Liver (tissue), 8 donors: ENCODE measurements at regions not wholly inside any gene's neighbourhood (a gene's known extent, or its start where the extent isn't known, plus 50 kb on each side); places are given as distances from the start of the nearest gene placed in this dataset.

Experiments
- DNase-seq: peaks from one replicate; pipeline ENCODE4 v3.0.0-alpha.2; 2017; ENCODE audit warnings: low spot score
- H3K27ac ChIP-seq, 2 donors: one replicate each; pipeline ENCODE4 v1.7.0; 2013; ENCODE audit warnings: inconsistent platforms in 2 of 2, low read length in 2 of 2, control low read depth in 1 of 2, low read depth in 1 of 2, mild to moderate bottlenecking in 1 of 2
- H3K27me3 ChIP-seq, 4 donors: one replicate each; pipeline versions ENCODE4 v1.6.1 to v1.7.0; 2013; ENCODE audit warnings: low read length in 3 of 4, inconsistent platforms in 1 of 4, mild to moderate bottlenecking in 1 of 4, moderate library complexity in 1 of 4; ENCODE audit not compliant: control insufficient read depth in 4 of 4, insufficient read depth in 4 of 4
- H3K36me3 ChIP-seq, 4 donors: one replicate each; pipeline versions ENCODE4 v1.6.1 to v1.7.0; 2013; ENCODE audit warnings: low read length in 3 of 4, mild to moderate bottlenecking in 3 of 4, low read depth in 1 of 4, moderate library complexity in 1 of 4; ENCODE audit not compliant: control insufficient read depth in 4 of 4, insufficient read depth in 3 of 4
- H3K4me1 ChIP-seq, 4 donors: one replicate each; pipeline versions ENCODE4 v1.6.1 to v1.7.0; 2013; ENCODE audit warnings: low read length in 3 of 4, mild to moderate bottlenecking in 3 of 4, moderate library complexity in 1 of 4; ENCODE audit not compliant: control insufficient read depth in 4 of 4, insufficient read depth in 4 of 4
- H3K4me3 ChIP-seq, 3 donors: one replicate each; pipeline versions ENCODE4 v1.6.1 to v1.7.0; 2013; ENCODE audit warnings: low read length in 3 of 3, control low read depth in 1 of 3, low read depth in 1 of 3, mild to moderate bottlenecking in 1 of 3
- H3K9ac ChIP-seq, 2 donors: one replicate each; pipeline ENCODE4 v1.7.0; 2013; ENCODE audit warnings: low read length in 2 of 2, mild to moderate bottlenecking in 2 of 2, moderate library complexity in 2 of 2, control low read depth in 1 of 2, low read depth in 1 of 2
- H3K9me3 ChIP-seq, 4 donors: one replicate each; pipeline versions ENCODE4 v1.6.1 to v1.7.0; 2013; ENCODE audit warnings: low read length in 3 of 4; ENCODE audit not compliant: control insufficient read depth in 4 of 4
- EGR1 ChIP-seq, 2 donors: IDR thresholded peaks; 2 replicates each; pipeline ENCODE4 v1.6.1; 2016 to 2018; ENCODE audit warnings: antibody characterized with exemption in 2 of 2, low read depth in 2 of 2
- FOXA1 ChIP-seq: IDR thresholded peaks from 2 replicates; pipeline ENCODE4 v1.6.1; 2016; ENCODE audit warnings: antibody characterized with exemption
- FOXA2 ChIP-seq: IDR thresholded peaks from 2 replicates; pipeline ENCODE4 v1.6.1; 2016; ENCODE audit warnings: antibody characterized with exemption
- GABPA ChIP-seq, 2 donors: IDR thresholded peaks in 1 of 2; conservative IDR thresholded peaks in 1 of 2; 2 replicates each; pipeline ENCODE4 v1.6.1; 2016; ENCODE audit warnings: antibody characterized with exemption in 2 of 2, mild to moderate bottlenecking in 1 of 2, moderate library complexity in 1 of 2
- HNF4A ChIP-seq, 2 donors: conservative IDR thresholded peaks; 2 replicates each; pipeline ENCODE4 v1.6.1; 2016; ENCODE audit warnings: antibody characterized with exemption in 2 of 2, mild to moderate bottlenecking in 2 of 2
- HNF4G ChIP-seq: IDR thresholded peaks from 2 replicates; pipeline ENCODE4 v1.6.1; 2016; ENCODE audit warnings: antibody characterized with exemption
- JUND ChIP-seq, 2 donors: IDR thresholded peaks; 2 replicates each; pipeline ENCODE4 v1.6.1; 2016; ENCODE audit warnings: antibody characterized with exemption in 2 of 2
- MAX ChIP-seq: IDR thresholded peaks from 2 replicates; pipeline ENCODE4 v1.6.1; 2016; ENCODE audit warnings: antibody characterized with exemption
- NR2F2 ChIP-seq: IDR thresholded peaks from 2 replicates; pipeline ENCODE4 v1.6.1; 2016; ENCODE audit warnings: antibody characterized with exemption
- RAD21 ChIP-seq, 2 donors: IDR thresholded peaks; 2 replicates each; pipeline ENCODE4 v1.6.1; 2016; ENCODE audit warnings: antibody characterized with exemption in 2 of 2, mild to moderate bottlenecking in 2 of 2
- REST ChIP-seq: IDR thresholded peaks from 2 replicates; pipeline ENCODE4 v1.6.1; 2016; ENCODE audit warnings: antibody characterized with exemption, mild to moderate bottlenecking
- RXRA ChIP-seq, 2 donors: IDR thresholded peaks; 2 replicates each; pipeline ENCODE4 v1.6.1; 2017 to 2018; ENCODE audit warnings: antibody characterized with exemption in 2 of 2, mild to moderate bottlenecking in 1 of 2
- SP1 ChIP-seq: IDR thresholded peaks from 2 replicates; pipeline ENCODE4 v1.6.1; 2018; ENCODE audit warnings: antibody characterized with exemption, mild to moderate bottlenecking
- TAF1 ChIP-seq: conservative IDR thresholded peaks from 2 replicates; pipeline ENCODE4 v1.6.1; 2016; ENCODE audit warnings: antibody characterized with exemption, mild to moderate bottlenecking
- ZBTB33 ChIP-seq: IDR thresholded peaks from 2 replicates; pipeline ENCODE4 v1.6.1; 2016; ENCODE audit warnings: antibody characterized with exemption
- WGBS: extraction: QIAGEN DNeasy Blood & Tissue Kit; methylation state at CpG from one replicate; pipeline ENCODE4 v1.1.7; 2013; 5-methylcytosine and 5-hydroxymethylcytosine counted together
- TF ChIP-seq, protein P1 (sequence below): IDR thresholded peaks from 2 replicates; pipeline ENCODE4 v1.6.1; 2016; ENCODE audit warnings: antibody characterized with exemption
- TF ChIP-seq, protein P2 (sequence below): fragments of 150-350 bp; IDR thresholded peaks from 2 replicates; pipeline ENCODE4 v1.5.1; 2017; ENCODE audit warnings: improper control_type of control experiment, low read depth, low read length; ENCODE audit not compliant: missing input control
- donor health status: healthy.
- donor health status: healthy.
- donor health status: healthy.
- donor health status: healthy.
- donor health status: healthy.

DNA sequence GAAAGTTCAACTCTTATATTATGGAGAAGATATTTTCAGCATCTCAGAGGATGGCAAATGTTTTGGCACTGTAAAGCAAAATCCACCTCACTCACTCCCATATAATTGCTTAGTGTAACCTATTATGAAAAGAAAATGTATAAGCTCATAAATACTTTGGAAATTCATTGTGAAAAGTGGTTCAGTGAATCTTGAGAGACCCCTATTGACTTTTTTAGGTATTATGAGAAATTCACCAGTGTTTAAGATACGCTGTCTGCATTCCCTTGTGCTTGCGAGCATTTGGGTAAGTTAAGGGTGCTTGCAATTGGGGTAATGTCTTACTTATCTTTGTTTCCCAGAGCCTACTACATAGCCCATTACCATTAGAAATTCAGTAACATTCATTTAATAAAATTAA lies 66.3 kb upstream of the BMP5 start:
- no peak overlapping the region for H3K4me3 ChIP-seq
- DNase-seq = no peak
- H3K4me1 ChIP-seq = no peaks in the 10 kb centered on the region
- no peaks in the 10 kb centered on the region for H3K9me3 ChIP-seq
- H3K27ac ChIP-seq = no peak overlapping the region
- no peaks in the 10 kb centered on the region for H3K36me3 ChIP-seq
- no peaks in the 10 kb centered on the region for H3K27me3 ChIP-seq
- TF ChIP-seq RAD21 (IDR thresholded peaks at IDR 0.05) (no peak), SP1 (no peak), NR2F2 (no peak), JUND (IDR thresholded peaks at IDR 0.05) (no peak), GABPA (IDR thresholded peaks at IDR 0.05 in 1 of 2, conservative IDR thresholded peaks at IDR 0.05 in 1 of 2) (no peak), EGR1 (IDR thresholded peaks at IDR 0.05; ENCODE audit: low read depth in 2 of 2) (no peak), REST (no peak)
- TF ChIP-seq, protein P1, sequence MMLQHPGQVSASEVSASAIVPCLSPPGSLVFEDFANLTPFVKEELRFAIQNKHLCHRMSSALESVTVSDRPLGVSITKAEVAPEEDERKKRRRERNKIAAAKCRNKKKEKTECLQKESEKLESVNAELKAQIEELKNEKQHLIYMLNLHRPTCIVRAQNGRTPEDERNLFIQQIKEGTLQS = no peak
- TF ChIP-seq, protein P2, sequence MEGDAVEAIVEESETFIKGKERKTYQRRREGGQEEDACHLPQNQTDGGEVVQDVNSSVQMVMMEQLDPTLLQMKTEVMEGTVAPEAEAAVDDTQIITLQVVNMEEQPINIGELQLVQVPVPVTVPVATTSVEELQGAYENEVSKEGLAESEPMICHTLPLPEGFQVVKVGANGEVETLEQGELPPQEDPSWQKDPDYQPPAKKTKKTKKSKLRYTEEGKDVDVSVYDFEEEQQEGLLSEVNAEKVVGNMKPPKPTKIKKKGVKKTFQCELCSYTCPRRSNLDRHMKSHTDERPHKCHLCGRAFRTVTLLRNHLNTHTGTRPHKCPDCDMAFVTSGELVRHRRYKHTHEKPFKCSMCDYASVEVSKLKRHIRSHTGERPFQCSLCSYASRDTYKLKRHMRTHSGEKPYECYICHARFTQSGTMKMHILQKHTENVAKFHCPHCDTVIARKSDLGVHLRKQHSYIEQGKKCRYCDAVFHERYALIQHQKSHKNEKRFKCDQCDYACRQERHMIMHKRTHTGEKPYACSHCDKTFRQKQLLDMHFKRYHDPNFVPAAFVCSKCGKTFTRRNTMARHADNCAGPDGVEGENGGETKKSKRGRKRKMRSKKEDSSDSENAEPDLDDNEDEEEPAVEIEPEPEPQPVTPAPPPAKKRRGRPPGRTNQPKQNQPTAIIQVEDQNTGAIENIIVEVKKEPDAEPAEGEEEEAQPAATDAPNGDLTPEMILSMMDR = no peak
- 77% methylated on average over 2 of the region's 2 CpGs for WGBS
- no peak overlapping the region for H3K9ac ChIP-seq

GRCh38 chr6:55937951-55938690 lies 62.7 kb upstream of the BMP5 start:
- 54% methylated on average over 4 of the region's 4 CpGs for WGBS
- Histone ChIP-seq H3K9ac (no peak overlapping the region), H3K9me3 (no peaks in the 10 kb centered on the region), H3K4me3 (no peak overlapping the region), H3K27ac (no peak overlapping the region), H3K36me3 (no peaks in the 10 kb centered on the region), H3K4me1 (no peaks in the 10 kb centered on the region), H3K27me3 (no peaks in the 10 kb centered on the region)
- DNase-seq = no peak
- TF ChIP-seq, protein P1 = no peak
- no peak for TF ChIP-seq FOXA1
- no peak for TF ChIP-seq TAF1
- no peak for TF ChIP-seq EGR1 (IDR thresholded peaks at IDR 0.05; ENCODE audit: low read depth in 2 of 2)
- TF ChIP-seq HNF4A (conservative IDR thresholded peaks at IDR 0.05) = no peak
- no peak for TF ChIP-seq FOXA2
- no peak for TF ChIP-seq HNF4G
- TF ChIP-seq MAX = no peak
- TF ChIP-seq ZBTB33 = no peak
- no peak for TF ChIP-seq SP1
- no peak for TF ChIP-seq RXRA (IDR thresholded peaks at IDR 0.05)
- TF ChIP-seq, protein P2 = no peak
- no peak for TF ChIP-seq NR2F2
- no peak for TF ChIP-seq GABPA (IDR thresholded peaks at IDR 0.05 in 1 of 2, conservative IDR thresholded peaks at IDR 0.05 in 1 of 2)
- TF ChIP-seq JUND (IDR thresholded peaks at IDR 0.05) = no peak
